Epithelial cell of esophagus (primary cell): ENCODE measurements at regions not wholly inside any gene's neighbourhood (a gene's known extent, or its start where the extent isn't known, plus 50 kb on each side); places are given as distances from the start of the nearest gene placed in this dataset.

Source experiments
- DNase-seq: peaks from one replicate; pipeline ENCODE4 v3.0.0; 2010; ENCODE audit warnings: low read depth
- H3K4me3 ChIP-seq: 2 replicates; pipeline ENCODE4 v1.5.1; 2011; ENCODE audit warnings: mild to moderate bottlenecking, low read length, control low read depth
- CTCF ChIP-seq: IDR thresholded peaks from 2 replicates; pipeline ENCODE4 v1.5.1; 2011; ENCODE audit warnings: low read depth, mild to moderate bottlenecking, low read length, control low read depth, inconsistent platforms; ENCODE audit not compliant: insufficient read depth; ENCODE audit errors: missing control alignments

GRCh38 chr4:128582427-128582870, 227.1 kb upstream of the JADE1 start:
- no peak for TF ChIP-seq CTCF
- H3K4me3 ChIP-seq: no peak overlapping the region
- no peak for DNase-seq

- H3K4me3 ChIP-seq: no peak overlapping the region
- peak; percentile 28 for DNase-seq
- no peak for TF ChIP-seq CTCF
Measured at GRCh38 chr4:128579154-128579853, 230.2 kb upstream of the JADE1 start.

- peak; percentile 68 for TF ChIP-seq CTCF
- H3K4me3 ChIP-seq: no peak overlapping the region
- peak; percentile 80 for DNase-seq
Measured at GRCh38 chr4:128574706-128575105, 234.8 kb upstream of the JADE1 start.

- H3K4me3 ChIP-seq: no peak overlapping the region
- peak; percentile 37 for DNase-seq
- TF ChIP-seq CTCF: no peak
Measured at GRCh38 chr4:128573781-128574508, 235.6 kb upstream of the JADE1 start.

- no peak for DNase-seq
- H3K4me3 ChIP-seq: no peak overlapping the region
- TF ChIP-seq CTCF: no peak
Measured at GRCh38 chr4:128572778-128573241, 236.7 kb upstream of the JADE1 start.

GRCh38 chr4:128571747-128572146, 237.8 kb upstream of the JADE1 start:
- peak; percentile 85 for DNase-seq

More at GRCh38 chr4:128571747-128572146, 237.8 kb upstream of the JADE1 start:
- H3K4me3 ChIP-seq: no peak overlapping the region
- no peak for TF ChIP-seq CTCF
